Lung (tissue), 11 donors: ENCODE measurements at regions not wholly inside any gene's neighbourhood (a gene's known extent, or its start where the extent isn't known, plus 50 kb on each side); places are given as distances from the start of the nearest gene placed in this dataset.

Source experiments
- ATAC-seq: fragments of 200-7000 bp; cut with Tn5 transposase; one replicate; pipeline ENCODE4 v1.9.1; 2020; ENCODE audit warnings: moderate number of reproducible peaks; ENCODE audit not compliant: insufficient read depth, low FRiP score
- DNase-seq, 3 donors: peaks; one replicate each; pipeline ENCODE4 v3.0.0-alpha.2; 2013 to 2017
- H3K27ac ChIP-seq, 2 donors: one replicate each; pipeline ENCODE4 v1.5.1; 2013; ENCODE audit warnings: mild to moderate bottlenecking in 2 of 2, moderate library complexity in 2 of 2, control low read depth in 1 of 2, inconsistent platforms in 1 of 2, low read depth in 1 of 2, low read length in 1 of 2
- H3K27me3 ChIP-seq, 3 donors: one replicate each; pipeline ENCODE4 v1.5.1; 2013; ENCODE audit warnings: low read length in 2 of 3; ENCODE audit not compliant: control insufficient read depth in 3 of 3, insufficient read depth in 3 of 3
- H3K36me3 ChIP-seq, 4 donors: one replicate each; pipeline ENCODE4 v1.5.1; 2013; ENCODE audit warnings: low read length in 4 of 4, mild to moderate bottlenecking in 1 of 4, moderate library complexity in 1 of 4; ENCODE audit not compliant: control insufficient read depth in 4 of 4, insufficient read depth in 4 of 4
- H3K4me1 ChIP-seq, 5 donors: one replicate each; pipeline ENCODE4 v1.5.1; 2013; ENCODE audit warnings: low read length in 5 of 5, mild to moderate bottlenecking in 2 of 5, moderate library complexity in 1 of 5; ENCODE audit not compliant: control insufficient read depth in 5 of 5, insufficient read depth in 5 of 5
- H3K4me3 ChIP-seq: one replicate; pipeline ENCODE4 v1.5.1; 2013; ENCODE audit warnings: mild to moderate bottlenecking, control low read depth, moderate library complexity
- H3K9ac ChIP-seq, 2 donors: one replicate each; pipeline ENCODE4 v1.5.1; 2013; ENCODE audit warnings: low read length in 2 of 2, control low read depth in 1 of 2; ENCODE audit not compliant: insufficient read depth in 1 of 2
- H3K9me3 ChIP-seq, 4 donors: one replicate each; pipeline ENCODE4 v1.5.1; 2013; ENCODE audit warnings: low read length in 3 of 4, mild to moderate bottlenecking in 1 of 4, moderate library complexity in 1 of 4; ENCODE audit not compliant: control insufficient read depth in 4 of 4, insufficient read depth in 3 of 4
- WGBS, 2 donors: extraction: QIAGEN DNeasy Blood & Tissue Kit; methylation state at CpG; one replicate each; pipeline ENCODE4 v1.1.7; 2013; 5-methylcytosine and 5-hydroxymethylcytosine counted together
- TF ChIP-seq, protein P1 (sequence below): IDR thresholded peaks from 2 replicates; pipeline ENCODE4 v1.5.1; 2012; ENCODE audit warnings: mild to moderate bottlenecking; ENCODE audit errors: control extremely low read depth, extremely low read depth
- donor health status: control.
- donor health status: control.
- donor health status: Bipolar disorder and iron deficiency.
- donor health status: healthy.
- donor health status: DM: yes; HTN: yes; CAD: no.

GRCh38 chr21:36560933-36561575 lies 81.1 kb upstream of the CLDN14 start:
- Histone ChIP-seq H3K27ac (no peak overlapping the region), H3K36me3 (no peaks in the 10 kb centered on the region), H3K9ac (no peak overlapping the region), H3K9me3 (peaks cover 0 to 8% (median 0%) of the 10 kb centered on the region in 4 donors), H3K4me1 (no peaks in the 10 kb centered on the region), H3K4me3 (no peak overlapping the region), H3K27me3 (peaks cover 0 to 3% (median 0%) of the 10 kb centered on the region in 3 donors)
- WGBS, 2 donors: 76 to 84% methylated on average over 7 of the region's 7 CpGs
- TF ChIP-seq, protein P1, sequence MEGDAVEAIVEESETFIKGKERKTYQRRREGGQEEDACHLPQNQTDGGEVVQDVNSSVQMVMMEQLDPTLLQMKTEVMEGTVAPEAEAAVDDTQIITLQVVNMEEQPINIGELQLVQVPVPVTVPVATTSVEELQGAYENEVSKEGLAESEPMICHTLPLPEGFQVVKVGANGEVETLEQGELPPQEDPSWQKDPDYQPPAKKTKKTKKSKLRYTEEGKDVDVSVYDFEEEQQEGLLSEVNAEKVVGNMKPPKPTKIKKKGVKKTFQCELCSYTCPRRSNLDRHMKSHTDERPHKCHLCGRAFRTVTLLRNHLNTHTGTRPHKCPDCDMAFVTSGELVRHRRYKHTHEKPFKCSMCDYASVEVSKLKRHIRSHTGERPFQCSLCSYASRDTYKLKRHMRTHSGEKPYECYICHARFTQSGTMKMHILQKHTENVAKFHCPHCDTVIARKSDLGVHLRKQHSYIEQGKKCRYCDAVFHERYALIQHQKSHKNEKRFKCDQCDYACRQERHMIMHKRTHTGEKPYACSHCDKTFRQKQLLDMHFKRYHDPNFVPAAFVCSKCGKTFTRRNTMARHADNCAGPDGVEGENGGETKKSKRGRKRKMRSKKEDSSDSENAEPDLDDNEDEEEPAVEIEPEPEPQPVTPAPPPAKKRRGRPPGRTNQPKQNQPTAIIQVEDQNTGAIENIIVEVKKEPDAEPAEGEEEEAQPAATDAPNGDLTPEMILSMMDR: no peak
- DNase-seq (no peak), ATAC-seq (no peak)

DNA sequence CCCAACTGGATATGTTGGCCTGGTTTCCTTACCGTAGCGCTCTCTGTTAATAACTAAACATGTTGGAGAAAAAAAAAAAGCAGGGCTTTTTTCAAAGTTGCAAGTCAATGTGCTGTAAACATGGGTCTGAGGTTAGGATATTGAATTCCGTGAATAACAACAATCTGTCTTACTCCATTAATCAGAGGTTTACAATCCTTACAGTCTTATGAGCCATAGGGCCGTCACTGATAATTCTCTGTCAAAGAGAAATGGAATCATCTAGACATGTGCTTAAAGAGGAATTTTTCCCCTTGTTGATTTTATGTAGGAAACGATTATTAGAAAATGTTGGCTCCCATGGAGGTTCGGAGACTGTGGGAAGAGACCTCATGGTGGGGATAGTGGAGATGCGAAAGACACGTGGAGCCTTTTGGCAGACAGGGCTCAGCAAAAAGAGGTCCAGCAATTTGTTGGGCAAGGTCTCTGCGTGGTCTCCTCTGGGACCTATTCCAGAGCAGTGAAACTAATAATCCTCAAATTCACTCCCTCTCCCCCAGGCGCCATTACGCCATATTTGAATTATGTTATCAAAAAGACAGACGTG lies 83.5 kb upstream of the CLDN14 start:
- ATAC-seq: no peak

DNA sequence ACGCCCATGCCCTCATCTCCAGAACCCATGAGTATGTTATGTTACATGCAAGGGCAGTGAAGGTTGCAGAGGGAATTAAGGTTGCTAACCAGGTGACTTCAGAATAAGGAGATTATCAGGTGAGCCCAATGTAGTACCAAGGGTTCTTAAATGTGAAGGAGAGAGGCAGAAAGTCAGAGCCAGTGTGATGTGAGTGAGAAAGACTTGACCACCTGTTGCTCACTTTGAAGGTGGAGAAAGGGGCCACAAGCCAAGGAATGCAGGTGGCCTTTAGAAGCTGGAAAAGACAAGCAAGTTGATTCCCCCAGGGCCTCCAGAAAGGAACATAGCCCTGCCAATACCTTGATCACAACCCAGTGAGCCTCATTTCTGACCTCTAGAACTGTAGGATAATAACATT lies 84.7 kb upstream of the CLDN14 start:
- Histone ChIP-seq H3K27me3 (no peaks in the 10 kb centered on the region), H3K36me3 (no peaks in the 10 kb centered on the region), H3K4me3 (no peak overlapping the region), H3K4me1 (peaks cover 0 to 10% (median 0%) of the 10 kb centered on the region in 5 donors), H3K27ac (no peak overlapping the region), H3K9ac (no peak overlapping the region), H3K9me3 (peaks cover 0 to 8% (median 0%) of the 10 kb centered on the region in 4 donors)
- ATAC-seq (no peak), DNase-seq (no peak)
- TF ChIP-seq, protein P1: no peak
- 0% methylated on average over 1 of the region's 1 CpG for WGBS, 2 donors

More for the DNA sequence above, 83.5 kb upstream of the CLDN14 start:
- no peak for DNase-seq
- no peaks in the 10 kb centered on the region for H3K27me3 ChIP-seq
- H3K27ac ChIP-seq: no peak overlapping the region
- H3K9me3 ChIP-seq: peaks cover 0 to 8% (median 0%) of the 10 kb centered on the region in 4 donors
- TF ChIP-seq, protein P1: no peak
- no peaks in the 10 kb centered on the region for H3K36me3 ChIP-seq
- H3K9ac ChIP-seq: no peak overlapping the region
- peaks cover 0 to 10% (median 0%) of the 10 kb centered on the region in 5 donors for H3K4me1 ChIP-seq
- WGBS, 2 donors: 76 to 81% methylated on average over 12 of the region's 12 CpGs
- no peak overlapping the region for H3K4me3 ChIP-seq
